ENCODE measurements at regions not wholly inside any gene's neighbourhood (a gene's known extent, or its start where the extent isn't known, plus 50 kb on each side); places are given as distances from the start of the nearest gene placed in this dataset.

GRCh38 chr7:17598305-17598704, 299.9 kb downstream of the AHR start:
- no peak for FAIRE-seq
- DNase-seq (ENCODE audit: insufficient read length, low spot score): no peak
- no peak for TF ChIP-seq CTCF (IDR thresholded peaks at IDR 0.05; ENCODE audit: insufficient read depth, missing control alignments)

- FAIRE-seq: no peak
These were observed 300.4 kb downstream of the AHR start for GRCh38 chr7:17598846-17599245.

GRCh38 chr7:17599733-17600339, 301.4 kb downstream of the AHR start:
- TF ChIP-seq CTCF (IDR thresholded peaks at IDR 0.05; ENCODE audit: insufficient read depth, missing control alignments): no peak
- FAIRE-seq (no peak), DNase-seq (ENCODE audit: insufficient read length, low spot score) (no peak)

More at GRCh38 chr7:17598846-17599245, 300.4 kb downstream of the AHR start:
- DNase-seq (ENCODE audit: insufficient read length, low spot score): no peak
- TF ChIP-seq CTCF (IDR thresholded peaks at IDR 0.05; ENCODE audit: insufficient read depth, missing control alignments): no peak

GRCh38 chr7:17600340-17600752, 301.9 kb downstream of the AHR start:
- no peak for TF ChIP-seq CTCF (IDR thresholded peaks at IDR 0.05; ENCODE audit: insufficient read depth, missing control alignments)
- FAIRE-seq (no peak), DNase-seq (ENCODE audit: insufficient read length, low spot score) (no peak)

GRCh38 chr7:17601921-17602320, 303.5 kb downstream of the AHR start:
- DNase-seq (ENCODE audit: insufficient read length, low spot score) (no peak), FAIRE-seq (no peak)
- TF ChIP-seq CTCF (IDR thresholded peaks at IDR 0.05; ENCODE audit: insufficient read depth, missing control alignments): no peak

GRCh38 chr7:17608114-17608833, 309.8 kb downstream of the AHR start:
- TF ChIP-seq CTCF (IDR thresholded peaks at IDR 0.05; ENCODE audit: insufficient read depth, missing control alignments): no peak
- FAIRE-seq (no peak), DNase-seq (ENCODE audit: insufficient read length, low spot score) (no peak)

- TF ChIP-seq CTCF (IDR thresholded peaks at IDR 0.05; ENCODE audit: insufficient read depth, missing control alignments): no peak
- FAIRE-seq (no peak), DNase-seq (ENCODE audit: insufficient read length, low spot score) (no peak)
These were observed 313.2 kb downstream of the AHR start for GRCh38 chr7:17611611-17612010.
